ENCODE measurements at regions not wholly inside any gene's neighbourhood (a gene's known extent, or its start where the extent isn't known, plus 50 kb on each side); places are given as distances from the start of the nearest gene placed in this dataset.

DNA sequence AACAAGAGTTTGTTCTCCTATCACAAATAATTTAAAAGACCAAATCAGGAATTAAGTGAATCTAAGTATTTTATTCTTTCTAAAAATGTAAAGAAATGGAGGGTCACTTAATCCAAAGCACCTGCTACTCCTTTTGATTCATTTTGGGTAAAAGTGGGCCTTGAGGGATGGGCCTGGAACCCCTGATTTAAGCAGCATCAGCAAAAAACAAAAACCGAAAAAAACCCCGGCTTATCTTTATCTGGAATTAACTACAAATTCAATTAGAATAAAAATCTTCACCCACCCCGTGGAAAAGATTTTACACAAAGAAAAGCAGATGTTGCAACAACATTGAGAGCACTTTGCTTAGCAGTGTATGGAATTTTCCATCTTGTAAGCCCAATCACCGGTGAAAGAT lies 1018.2 kb downstream of the MCTP2 start:
- CTCF ChIA-PET = interaction anchor here (4.5 kb wide), 1 partner anchor 10 kb away, joined by 26 read pairs; no protein-coding TSS in a partner anchor
- 14% methylated on average over 4 of the region's 4 CpGs for WGBS (ENCODE audit: low lambda C conversion rate)
- no peaks in the 10 kb centered on the region for H3K79me2 ChIP-seq (ENCODE audit: insufficient read depth)
- TF ChIP-seq NFIC (IDR thresholded peaks at IDR 0.05; ENCODE audit: borderline replicate concordance) = no peak
- TF ChIP-seq EZH2phosphoT487 (IDR thresholded peaks at IDR 0.05; ENCODE audit: borderline replicate concordance, low read depth) = no peak
- TF ChIP-seq RAD21 (IDR thresholded peaks at IDR 0.05; ENCODE audit: low read length) = no peak
- no peak for TF ChIP-seq RCOR1 (IDR thresholded peaks at IDR 0.05; ENCODE audit: low read length)
- no peak for TF ChIP-seq FOXM1 (IDR thresholded peaks at IDR 0.05; ENCODE audit: low read depth)
- no peak for TF ChIP-seq POLR2AphosphoS5 (IDR thresholded peaks at IDR 0.05; ENCODE audit: low read depth, low read length)
- TF ChIP-seq EP300 (IDR thresholded peaks at IDR 0.05; ENCODE audit: borderline replicate concordance in 1 of 2, low read depth in 1 of 2, low read length in 1 of 2) = no peak
- TF ChIP-seq RXRA (IDR thresholded peaks at IDR 0.05; ENCODE audit: borderline replicate concordance, low read depth) = no peak
- TF ChIP-seq GABPA (IDR thresholded peaks at IDR 0.05; ENCODE audit: low read depth) = no peak
- TF ChIP-seq MEF2A (IDR thresholded peaks at IDR 0.05; ENCODE audit: borderline replicate concordance, low read depth) = no peak
- TF ChIP-seq FOSL2 (IDR thresholded peaks at IDR 0.05; ENCODE audit: borderline replicate concordance, low read depth) = no peak
- TF ChIP-seq, protein P1, sequence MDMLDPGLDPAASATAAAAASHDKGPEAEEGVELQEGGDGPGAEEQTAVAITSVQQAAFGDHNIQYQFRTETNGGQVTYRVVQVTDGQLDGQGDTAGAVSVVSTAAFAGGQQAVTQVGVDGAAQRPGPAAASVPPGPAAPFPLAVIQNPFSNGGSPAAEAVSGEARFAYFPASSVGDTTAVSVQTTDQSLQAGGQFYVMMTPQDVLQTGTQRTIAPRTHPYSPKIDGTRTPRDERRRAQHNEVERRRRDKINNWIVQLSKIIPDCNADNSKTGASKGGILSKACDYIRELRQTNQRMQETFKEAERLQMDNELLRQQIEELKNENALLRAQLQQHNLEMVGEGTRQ (IDR thresholded peaks at IDR 0.05; ENCODE audit: borderline replicate concordance, low read depth, low read length) = no peak
- no peak for TF ChIP-seq ELF1 (IDR thresholded peaks at IDR 0.05)
- TF ChIP-seq, protein P2, sequence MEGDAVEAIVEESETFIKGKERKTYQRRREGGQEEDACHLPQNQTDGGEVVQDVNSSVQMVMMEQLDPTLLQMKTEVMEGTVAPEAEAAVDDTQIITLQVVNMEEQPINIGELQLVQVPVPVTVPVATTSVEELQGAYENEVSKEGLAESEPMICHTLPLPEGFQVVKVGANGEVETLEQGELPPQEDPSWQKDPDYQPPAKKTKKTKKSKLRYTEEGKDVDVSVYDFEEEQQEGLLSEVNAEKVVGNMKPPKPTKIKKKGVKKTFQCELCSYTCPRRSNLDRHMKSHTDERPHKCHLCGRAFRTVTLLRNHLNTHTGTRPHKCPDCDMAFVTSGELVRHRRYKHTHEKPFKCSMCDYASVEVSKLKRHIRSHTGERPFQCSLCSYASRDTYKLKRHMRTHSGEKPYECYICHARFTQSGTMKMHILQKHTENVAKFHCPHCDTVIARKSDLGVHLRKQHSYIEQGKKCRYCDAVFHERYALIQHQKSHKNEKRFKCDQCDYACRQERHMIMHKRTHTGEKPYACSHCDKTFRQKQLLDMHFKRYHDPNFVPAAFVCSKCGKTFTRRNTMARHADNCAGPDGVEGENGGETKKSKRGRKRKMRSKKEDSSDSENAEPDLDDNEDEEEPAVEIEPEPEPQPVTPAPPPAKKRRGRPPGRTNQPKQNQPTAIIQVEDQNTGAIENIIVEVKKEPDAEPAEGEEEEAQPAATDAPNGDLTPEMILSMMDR (IDR thresholded peaks at IDR 0.05) = no peak
- TF ChIP-seq, protein P3, sequence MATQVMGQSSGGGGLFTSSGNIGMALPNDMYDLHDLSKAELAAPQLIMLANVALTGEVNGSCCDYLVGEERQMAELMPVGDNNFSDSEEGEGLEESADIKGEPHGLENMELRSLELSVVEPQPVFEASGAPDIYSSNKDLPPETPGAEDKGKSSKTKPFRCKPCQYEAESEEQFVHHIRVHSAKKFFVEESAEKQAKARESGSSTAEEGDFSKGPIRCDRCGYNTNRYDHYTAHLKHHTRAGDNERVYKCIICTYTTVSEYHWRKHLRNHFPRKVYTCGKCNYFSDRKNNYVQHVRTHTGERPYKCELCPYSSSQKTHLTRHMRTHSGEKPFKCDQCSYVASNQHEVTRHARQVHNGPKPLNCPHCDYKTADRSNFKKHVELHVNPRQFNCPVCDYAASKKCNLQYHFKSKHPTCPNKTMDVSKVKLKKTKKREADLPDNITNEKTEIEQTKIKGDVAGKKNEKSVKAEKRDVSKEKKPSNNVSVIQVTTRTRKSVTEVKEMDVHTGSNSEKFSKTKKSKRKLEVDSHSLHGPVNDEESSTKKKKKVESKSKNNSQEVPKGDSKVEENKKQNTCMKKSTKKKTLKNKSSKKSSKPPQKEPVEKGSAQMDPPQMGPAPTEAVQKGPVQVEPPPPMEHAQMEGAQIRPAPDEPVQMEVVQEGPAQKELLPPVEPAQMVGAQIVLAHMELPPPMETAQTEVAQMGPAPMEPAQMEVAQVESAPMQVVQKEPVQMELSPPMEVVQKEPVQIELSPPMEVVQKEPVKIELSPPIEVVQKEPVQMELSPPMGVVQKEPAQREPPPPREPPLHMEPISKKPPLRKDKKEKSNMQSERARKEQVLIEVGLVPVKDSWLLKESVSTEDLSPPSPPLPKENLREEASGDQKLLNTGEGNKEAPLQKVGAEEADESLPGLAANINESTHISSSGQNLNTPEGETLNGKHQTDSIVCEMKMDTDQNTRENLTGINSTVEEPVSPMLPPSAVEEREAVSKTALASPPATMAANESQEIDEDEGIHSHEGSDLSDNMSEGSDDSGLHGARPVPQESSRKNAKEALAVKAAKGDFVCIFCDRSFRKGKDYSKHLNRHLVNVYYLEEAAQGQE (IDR thresholded peaks at IDR 0.05; ENCODE audit: low read depth, low read length) = no peak
- no peak for TF ChIP-seq SMC3 (IDR thresholded peaks at IDR 0.05; ENCODE audit: low read depth, low read length)
- TF ChIP-seq TAF1 (IDR thresholded peaks at IDR 0.05; ENCODE audit: borderline replicate concordance, low read depth, low read length) = no peak
- TF ChIP-seq FOXJ3 (CRISPR knock-in tag; IDR thresholded peaks at IDR 0.05) = no peak
- H4K20me1 ChIP-seq (ENCODE audit: insufficient read depth) = no peaks in the 10 kb centered on the region
- DNase-seq = no peak
- H3K27me3 ChIP-seq (ENCODE audit: insufficient read depth) = no peaks in the 10 kb centered on the region
- H3K9ac ChIP-seq = no peak overlapping the region
- no peaks in the 10 kb centered on the region for H3K4me1 ChIP-seq (ENCODE audit: control insufficient read depth in 1 of 2, insufficient read depth in 2 of 2, low read depth in 1 of 2, low read length in 1 of 2)
- no peaks in the 10 kb centered on the region for H3K36me3 ChIP-seq (replicated peaks in 1 of 2; ENCODE audit: control insufficient read depth in 1 of 2, insufficient read depth in 2 of 2, low read length in 1 of 2)
- no peak overlapping the region for H3K4me2 ChIP-seq
- POLR2A ChIA-PET = no interaction called here
- H3K4me3 ChIP-seq (ENCODE audit: low read depth in 2 of 2, low read length in 1 of 2) = no peak overlapping the region
- H3K9me2 ChIP-seq = no peaks in the 10 kb centered on the region
- H3F3A ChIP-seq (replicated peaks; ENCODE audit: insufficient read depth) = no peaks in the 10 kb centered on the region
- no peak overlapping the region for H3K27ac ChIP-seq (ENCODE audit: low read depth in 2 of 2, low read length in 1 of 2)
- H3K9me3 ChIP-seq = no peaks in the 10 kb centered on the region; the same call in 1 of the 2 replicates
- H2AFZ ChIP-seq (ENCODE audit: low read depth) = no peak overlapping the region
